BLaER1 (cell line): ENCODE measurements at regions not wholly inside any gene's neighbourhood (a gene's known extent, or its start where the extent isn't known, plus 50 kb on each side); places are given as distances from the start of the nearest gene placed in this dataset.

Experiments
- H3K27ac ChIP-seq: shearing (Covaris generic); formaldehyde crosslinking; 2 replicates; pipeline ENCODE4 v1.8.1; 2022
- H3K27me3 ChIP-seq: shearing (Covaris generic); formaldehyde crosslinking; 2 replicates; pipeline ENCODE4 v1.8.1; 2022
- H3K36me3 ChIP-seq: shearing (Covaris generic); formaldehyde crosslinking; 2 replicates; pipeline ENCODE4 v1.8.1; 2022
- H3K4me1 ChIP-seq: shearing (Covaris generic); formaldehyde crosslinking; 2 replicates; pipeline ENCODE4 v1.8.1; 2022
- H3K4me2 ChIP-seq: shearing (Covaris generic); formaldehyde crosslinking; 2 replicates; pipeline ENCODE4 v1.8.1; 2022
- H3K4me3 ChIP-seq: shearing (Covaris generic); formaldehyde crosslinking; 2 replicates; pipeline ENCODE4 v1.8.1; 2022
- H3K9ac ChIP-seq: shearing (Covaris generic); formaldehyde crosslinking; 2 replicates; pipeline ENCODE4 v1.8.1; 2022
- H3K9me3 ChIP-seq: shearing (Covaris generic); formaldehyde crosslinking; 2 replicates; pipeline ENCODE4 v1.8.1; 2022
- H4K20me1 ChIP-seq: shearing (Covaris generic); formaldehyde crosslinking; 2 replicates; pipeline ENCODE4 v1.8.1; 2022
- Cebpa-rat ChIP-seq: shearing (Covaris generic); IDR thresholded peaks from 2 replicates; pipeline ENCODE4 v1.8.1; 2022

- Histone ChIP-seq H3K9me3 (no peaks in the 10 kb centered on the region), H3K27ac (no peak overlapping the region), H3K4me1 (peaks cover 15% of the 10 kb centered on the region), H3K27me3 (no peaks in the 10 kb centered on the region), H4K20me1 (no peaks in the 10 kb centered on the region), H3K9ac (no peak overlapping the region), H3K4me3 (no peak overlapping the region), H3K36me3 (no peaks in the 10 kb centered on the region), H3K4me2 (no peak overlapping the region)
- TF ChIP-seq Cebpa-rat, result no peak
Measured at GRCh38 chr1:43058056-43058455, 99.4 kb upstream of the SLC2A1 start.

- H4K20me1 ChIP-seq, result no peaks in the 10 kb centered on the region
- no peaks in the 10 kb centered on the region for H3K9me3 ChIP-seq
- TF ChIP-seq Cebpa-rat, result no peak
- H3K27ac ChIP-seq, result no peak overlapping the region
- no peak overlapping the region for H3K4me3 ChIP-seq
- H3K4me2 ChIP-seq, result no peak overlapping the region
- no peaks in the 10 kb centered on the region for H3K27me3 ChIP-seq
- H3K36me3 ChIP-seq, result no peaks in the 10 kb centered on the region
- no peak overlapping the region for H3K9ac ChIP-seq
- peaks cover 15% of the 10 kb centered on the region for H3K4me1 ChIP-seq
Measured at GRCh38 chr1:43057567-43057966, 98.9 kb upstream of the SLC2A1 start.

GRCh38 chr1:43056981-43057391, 98.3 kb upstream of the SLC2A1 start:
- H3K9me3 ChIP-seq, result no peaks in the 10 kb centered on the region
- no peak overlapping the region for H3K4me3 ChIP-seq
- no peak overlapping the region for H3K4me2 ChIP-seq
- no peak overlapping the region for H3K27ac ChIP-seq
- peaks cover 15% of the 10 kb centered on the region for H3K4me1 ChIP-seq
- H3K9ac ChIP-seq, result no peak overlapping the region
- no peaks in the 10 kb centered on the region for H3K36me3 ChIP-seq
- TF ChIP-seq Cebpa-rat, result no peak
- no peaks in the 10 kb centered on the region for H3K27me3 ChIP-seq
- no peaks in the 10 kb centered on the region for H4K20me1 ChIP-seq

- Histone ChIP-seq H3K4me2 (peak overlapping the region; percentile 31), H4K20me1 (no peaks in the 10 kb centered on the region), H3K27ac (no peak overlapping the region), H3K36me3 (no peaks in the 10 kb centered on the region), H3K4me3 (no peak overlapping the region), H3K4me1 (peaks cover 15% of the 10 kb centered on the region), H3K9ac (no peak overlapping the region), H3K9me3 (no peaks in the 10 kb centered on the region), H3K27me3 (no peaks in the 10 kb centered on the region)
- no peak for TF ChIP-seq Cebpa-rat
Measured at GRCh38 chr1:43056460-43056859, 97.8 kb upstream of the SLC2A1 start.

DNA sequence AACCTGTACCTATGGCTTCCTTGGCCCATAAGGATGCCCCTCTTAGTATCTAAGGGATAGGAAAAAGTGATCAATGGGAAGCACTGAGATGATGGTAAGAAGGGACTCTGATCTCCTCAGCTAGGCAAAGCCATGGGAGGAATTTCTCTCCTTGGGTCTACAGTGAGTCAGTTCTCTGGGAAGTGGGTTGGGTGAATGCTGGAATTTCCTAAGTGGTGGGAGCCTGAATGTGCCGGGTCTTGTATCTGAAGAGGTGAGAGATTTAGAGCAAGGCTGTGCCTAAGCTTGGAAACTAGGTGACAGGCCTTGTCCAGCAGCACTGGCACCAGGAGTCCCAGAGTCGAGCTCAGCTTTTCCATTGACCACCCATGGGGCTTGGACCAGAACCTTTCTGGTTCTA, 96.3 kb upstream of the SLC2A1 start:
- H3K27ac ChIP-seq, result no peak overlapping the region

GRCh38 chr1:43052786-43053439, 94.2 kb upstream of the SLC2A1 start:
- Histone ChIP-seq H3K27ac (no peak overlapping the region), H4K20me1 (no peaks in the 10 kb centered on the region), H3K4me3 (no peak overlapping the region), H3K9ac (no peak overlapping the region), H3K36me3 (no peaks in the 10 kb centered on the region), H3K4me1 (peaks cover 9% of the 10 kb centered on the region), H3K27me3 (no peaks in the 10 kb centered on the region), H3K9me3 (no peaks in the 10 kb centered on the region), H3K4me2 (no peak overlapping the region)
- no peak for TF ChIP-seq Cebpa-rat

More for the DNA sequence above, 96.3 kb upstream of the SLC2A1 start:
- Histone ChIP-seq H4K20me1 (no peaks in the 10 kb centered on the region), H3K4me1 (peaks cover 15% of the 10 kb centered on the region), H3K9ac (no peak overlapping the region), H3K9me3 (no peaks in the 10 kb centered on the region), H3K27me3 (no peaks in the 10 kb centered on the region), H3K4me2 (no peak overlapping the region), H3K36me3 (no peaks in the 10 kb centered on the region), H3K4me3 (no peak overlapping the region)
- TF ChIP-seq Cebpa-rat, result no peak

GRCh38 chr1:43052322-43052721, 93.7 kb upstream of the SLC2A1 start:
- Histone ChIP-seq H3K27ac (no peak overlapping the region), H3K9ac (no peak overlapping the region), H3K4me3 (no peak overlapping the region), H4K20me1 (no peaks in the 10 kb centered on the region), H3K9me3 (no peaks in the 10 kb centered on the region), H3K4me1 (peaks cover 9% of the 10 kb centered on the region), H3K36me3 (no peaks in the 10 kb centered on the region), H3K27me3 (no peaks in the 10 kb centered on the region), H3K4me2 (no peak overlapping the region)
- no peak for TF ChIP-seq Cebpa-rat

DNA sequence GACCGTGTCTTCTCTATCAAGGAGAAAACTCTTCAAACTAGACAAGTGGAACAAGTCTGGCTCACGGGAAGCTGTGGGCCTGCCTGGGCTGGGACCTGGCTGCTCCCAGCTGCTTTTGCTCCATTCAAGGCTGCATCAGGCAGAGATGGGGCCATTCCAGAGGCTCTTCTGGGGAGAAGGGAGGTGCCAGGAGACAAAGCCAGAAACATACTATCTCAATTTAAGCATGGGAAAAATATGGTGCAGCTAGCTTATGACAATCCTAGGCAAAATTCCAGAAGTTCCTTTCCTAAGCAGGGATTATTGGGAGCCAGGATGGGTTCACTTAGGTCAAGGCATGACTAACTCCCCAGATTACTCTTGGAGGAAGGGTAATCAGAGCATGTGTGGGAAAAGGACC, 90.8 kb upstream of the SLC2A1 start:
- Histone ChIP-seq H3K4me2 (no peak overlapping the region), H3K27me3 (no peaks in the 10 kb centered on the region), H3K9ac (no peak overlapping the region), H3K4me3 (no peak overlapping the region), H3K4me1 (peaks cover 2% of the 10 kb centered on the region; the same call in 1 of the 2 replicates), H3K27ac (no peak overlapping the region), H3K36me3 (no peaks in the 10 kb centered on the region), H4K20me1 (no peaks in the 10 kb centered on the region), H3K9me3 (no peaks in the 10 kb centered on the region)
- TF ChIP-seq Cebpa-rat, result no peak

DNA sequence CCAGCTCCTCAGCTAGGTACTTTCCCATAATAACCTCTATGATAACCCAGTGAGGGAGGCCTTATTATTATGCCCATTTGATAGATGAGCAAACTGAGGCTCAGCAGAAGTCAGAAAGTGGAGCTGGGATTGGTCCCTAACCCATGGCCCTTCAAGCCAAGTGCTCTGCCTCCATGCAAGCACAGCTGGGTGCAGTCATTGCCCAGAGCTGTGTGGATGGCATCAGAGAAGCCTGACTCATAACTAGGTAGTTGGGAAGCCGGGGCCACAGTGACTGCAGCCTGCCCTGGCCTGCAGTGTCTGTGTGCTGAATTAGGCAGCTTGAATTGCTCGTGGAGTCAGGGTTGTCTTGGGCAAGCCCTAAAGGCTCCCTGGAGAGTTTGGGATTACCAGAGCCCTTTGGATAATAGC, 89.9 kb upstream of the SLC2A1 start:
- Histone ChIP-seq H3K9me3 (no peaks in the 10 kb centered on the region), H3K4me1 (peaks cover 10% of the 10 kb centered on the region), H3K4me3 (no peak overlapping the region), H4K20me1 (no peaks in the 10 kb centered on the region), H3K27me3 (no peaks in the 10 kb centered on the region), H3K4me2 (no peak overlapping the region), H3K9ac (no peak overlapping the region), H3K27ac (no peak overlapping the region), H3K36me3 (no peaks in the 10 kb centered on the region)
- TF ChIP-seq Cebpa-rat, result no peak

DNA sequence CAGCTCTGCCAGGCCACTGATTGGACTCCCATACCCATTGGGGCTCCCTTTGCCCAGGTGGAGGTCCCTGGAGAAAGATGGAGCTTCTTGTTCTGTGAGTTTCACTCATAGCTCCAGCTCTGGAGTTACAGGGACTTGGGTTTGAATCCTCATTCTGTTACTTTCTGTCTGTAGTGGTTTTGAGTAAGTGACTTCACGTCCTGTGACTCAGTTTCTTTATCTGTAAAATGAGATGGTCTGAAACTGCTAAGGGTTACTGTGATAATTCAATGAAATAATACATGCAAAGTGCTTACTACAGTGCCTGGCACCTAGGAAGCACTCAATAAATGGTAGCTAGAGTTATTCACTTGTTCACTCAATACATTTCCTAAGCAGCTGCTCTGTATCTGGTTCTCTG, 88.5 kb upstream of the SLC2A1 start:
- Histone ChIP-seq H3K4me1 (peaks cover 25% of the 10 kb centered on the region), H3K36me3 (no peaks in the 10 kb centered on the region), H3K27me3 (no peaks in the 10 kb centered on the region), H4K20me1 (no peaks in the 10 kb centered on the region), H3K9me3 (no peaks in the 10 kb centered on the region), H3K4me2 (no peak overlapping the region), H3K4me3 (no peak overlapping the region), H3K27ac (no peak overlapping the region), H3K9ac (no peak overlapping the region)
- TF ChIP-seq Cebpa-rat, result no peak
